ENCODE measurements at regions not wholly inside any gene's neighbourhood (a gene's known extent, or its start where the extent isn't known, plus 50 kb on each side); places are given as distances from the start of the nearest gene placed in this dataset.

- TF ChIP-seq POLR2AphosphoS5 (IDR thresholded peaks at IDR 0.05) (no peak), POLR2A (IDR thresholded peaks at IDR 0.05) (no peak), CTCF (IDR thresholded peaks at IDR 0.05 in 8 of 11, conservative IDR thresholded peaks at IDR 0.05 in 3 of 11) (no peak)
- Histone ChIP-seq H3K27ac (no peak overlapping the region), H3K4me1 (no peaks in the 10 kb centered on the region), H3K27me3 (replicated peaks in 1 of 7) (peaks cover 0 to 12% (median 0%) of the 10 kb centered on the region in 7 donors), H3K9me3 (no peaks in the 10 kb centered on the region), H3K36me3 (no peaks in the 10 kb centered on the region), H3K4me3 (no peak overlapping the region)
- intact Hi-C loops (cut with DNase I; ENCODE audit: low total_unique reads) = no loop called here
- DNase-seq = peak; percentile 46
- 80 to 95% (median 94%) methylated on average over 5 of the region's 5 CpGs for WGBS, 5 donors
These were observed 241.4 kb upstream of the SALL3 start for GRCh38 chr18:78738076-78738690.

- DNase-seq = peak; percentile 35
- no peak overlapping the region for H3K4me3 ChIP-seq
- H3K36me3 ChIP-seq = no peaks in the 10 kb centered on the region
- H3K4me1 ChIP-seq = no peaks in the 10 kb centered on the region
- H3K27me3 ChIP-seq (replicated peaks in 1 of 7) = peaks cover 0 to 12% (median 0%) of the 10 kb centered on the region in 7 donors
- no peak for TF ChIP-seq POLR2A (IDR thresholded peaks at IDR 0.05)
- TF ChIP-seq POLR2AphosphoS5 (IDR thresholded peaks at IDR 0.05) = no peak
- no peak for TF ChIP-seq CTCF (IDR thresholded peaks at IDR 0.05 in 8 of 11, conservative IDR thresholded peaks at IDR 0.05 in 3 of 11)
- H3K27ac ChIP-seq = no peak overlapping the region
- no peaks in the 10 kb centered on the region for H3K9me3 ChIP-seq
- intact Hi-C loops (cut with DNase I; ENCODE audit: low total_unique reads) = no loop called here
- 89 to 98% (median 92%) methylated on average over 3 of the region's 3 CpGs for WGBS, 5 donors
These were observed 240.5 kb upstream of the SALL3 start for GRCh38 chr18:78739115-78739514.

- intact Hi-C loops (cut with DNase I; ENCODE audit: low total_unique reads) = no loop called here
- H3K4me1 ChIP-seq = no peaks in the 10 kb centered on the region
- TF ChIP-seq CTCF (IDR thresholded peaks at IDR 0.05 in 8 of 11, conservative IDR thresholded peaks at IDR 0.05 in 3 of 11) = no peak
- no peak for TF ChIP-seq POLR2AphosphoS5 (IDR thresholded peaks at IDR 0.05)
- no peak for TF ChIP-seq POLR2A (IDR thresholded peaks at IDR 0.05)
- H3K9me3 ChIP-seq = no peaks in the 10 kb centered on the region
- peak; percentile 64 for DNase-seq
- WGBS, 5 donors = 86 to 90% (median 86%) methylated on average over 22 to 24 of the region's 24 CpGs
- no peaks in the 10 kb centered on the region for H3K36me3 ChIP-seq
- H3K27me3 ChIP-seq (replicated peaks in 1 of 7) = peaks cover 0 to 12% (median 0%) of the 10 kb centered on the region in 7 donors
- H3K27ac ChIP-seq = no peak overlapping the region
- H3K4me3 ChIP-seq = no peak overlapping the region
These were observed 239.5 kb upstream of the SALL3 start for GRCh38 chr18:78739882-78740677.

GRCh38 chr18:78740876-78741275, 238.7 kb upstream of the SALL3 start:
- no peak overlapping the region for H3K27ac ChIP-seq
- intact Hi-C loops (cut with DNase I; ENCODE audit: low total_unique reads) = no loop called here
- no peaks in the 10 kb centered on the region for H3K36me3 ChIP-seq
- H3K4me3 ChIP-seq = no peak overlapping the region
- TF ChIP-seq POLR2A (IDR thresholded peaks at IDR 0.05) (no peak), POLR2AphosphoS5 (IDR thresholded peaks at IDR 0.05) (no peak)
- H3K27me3 ChIP-seq (replicated peaks in 1 of 7) = peaks cover 0 to 12% (median 0%) of the 10 kb centered on the region in 7 donors
- DNase-seq = peak; percentile 56
- no peaks in the 10 kb centered on the region for H3K4me1 ChIP-seq
- no peaks in the 10 kb centered on the region for H3K9me3 ChIP-seq
- WGBS, 5 donors = 74 to 82% (median 80%) methylated on average over 13 of the region's 13 CpGs

Data from spleen (tissue), 11 donors.